Stimulated activated CD4-positive, alpha-beta T cell treated with anti-CD3 and anti-CD28 coated beads, Interleukin-1b, Interleukin-23, amount 100 ng/mL, for 1 hour (primary cell): ENCODE measurements at regions not wholly inside any gene's neighbourhood (a gene's known extent, or its start where the extent isn't known, plus 50 kb on each side); places are given as distances from the start of the nearest gene placed in this dataset.
"Not testable (repeated sequence)": the region's sequence is repeated elsewhere in the genome, so short reads cannot be mapped to it uniquely, and the experiment has no call there.

Source experiments
- DNase-seq, 2 donors: peaks; one replicate each; pipeline ENCODE4 v3.0.0-alpha.2; 2020; ENCODE audit warnings: low read depth in 2 of 2

- no peak for DNase-seq
Measured at GRCh38 chr3:81861593-81861992, 100.1 kb upstream of the GBE1 start.

GRCh38 chr3:81859524-81859923 lies 98.1 kb upstream of the GBE1 start:
- DNase-seq, result no peak

- no peak for DNase-seq
Measured at GRCh38 chr3:81853431-81853830, 92.0 kb upstream of the GBE1 start.

- DNase-seq, result no peak
Measured at GRCh38 chr3:81851176-81851575, 89.7 kb upstream of the GBE1 start.

GRCh38 chr3:81846988-81847387 lies 85.5 kb upstream of the GBE1 start:
- DNase-seq, result no peak

- DNase-seq, result no peak
Measured at GRCh38 chr3:81841540-81841939, 80.1 kb upstream of the GBE1 start.

GRCh38 chr3:81839504-81840094 lies 78.2 kb upstream of the GBE1 start:
- no peak for DNase-seq

GRCh38 chr3:81838457-81838856 lies 77.0 kb upstream of the GBE1 start:
- DNase-seq, result no peak

DNA sequence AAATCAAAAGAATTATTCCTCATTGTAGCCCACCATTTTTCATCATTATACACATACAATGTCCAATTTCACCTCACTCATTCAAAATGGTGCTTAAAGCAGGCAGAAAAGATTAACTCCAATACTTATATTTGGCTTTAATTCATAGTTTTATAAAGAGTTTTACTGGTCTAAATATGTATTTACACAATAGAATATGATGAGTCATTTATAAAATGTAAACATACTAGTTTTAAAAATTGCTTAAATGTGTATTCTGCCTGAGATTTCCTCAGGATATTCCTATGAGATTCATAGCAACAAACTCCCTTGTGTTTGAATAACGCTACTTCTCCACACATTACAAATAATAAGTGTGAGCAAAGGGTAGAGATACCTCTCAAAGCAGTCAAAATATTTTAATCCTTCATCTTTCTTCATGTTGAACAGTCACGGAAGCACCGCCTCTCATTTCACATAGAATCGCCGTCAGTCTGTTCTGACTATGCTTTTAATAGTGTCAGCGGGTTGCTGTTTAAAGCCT lies 75.7 kb upstream of the GBE1 start:
- no peak for DNase-seq

DNA sequence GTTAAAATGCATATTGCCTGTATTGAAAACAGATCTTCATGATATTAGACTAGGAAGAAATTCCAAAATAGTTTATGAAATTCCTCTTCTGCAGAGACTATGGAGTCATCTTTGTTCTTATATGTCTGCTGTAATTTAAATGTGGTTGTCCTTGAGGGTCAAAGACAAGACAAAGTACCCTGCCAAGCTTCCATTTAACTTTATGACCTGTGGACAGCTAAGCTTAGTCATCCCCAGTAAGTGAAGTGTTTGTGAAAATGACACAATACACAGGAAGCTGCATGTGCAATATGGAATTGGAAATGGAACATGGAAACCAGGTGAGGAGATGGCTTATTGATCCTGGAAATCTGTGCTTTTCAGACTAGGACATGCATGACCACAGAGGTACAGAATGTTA lies 68.5 kb upstream of the GBE1 start:
- DNase-seq, result no peak

- DNase-seq, result not testable (repeated sequence)
Measured at GRCh38 chr3:81829272-81829671, 67.8 kb upstream of the GBE1 start.

- no peak for DNase-seq
Measured at GRCh38 chr3:81823882-81824395, 62.5 kb upstream of the GBE1 start.

- DNase-seq, result no peak
Measured at GRCh38 chr3:81823086-81823485, 61.6 kb upstream of the GBE1 start.

- DNase-seq, result no peak
Measured at GRCh38 chr3:81816473-81817250, 55.2 kb upstream of the GBE1 start.

DNA sequence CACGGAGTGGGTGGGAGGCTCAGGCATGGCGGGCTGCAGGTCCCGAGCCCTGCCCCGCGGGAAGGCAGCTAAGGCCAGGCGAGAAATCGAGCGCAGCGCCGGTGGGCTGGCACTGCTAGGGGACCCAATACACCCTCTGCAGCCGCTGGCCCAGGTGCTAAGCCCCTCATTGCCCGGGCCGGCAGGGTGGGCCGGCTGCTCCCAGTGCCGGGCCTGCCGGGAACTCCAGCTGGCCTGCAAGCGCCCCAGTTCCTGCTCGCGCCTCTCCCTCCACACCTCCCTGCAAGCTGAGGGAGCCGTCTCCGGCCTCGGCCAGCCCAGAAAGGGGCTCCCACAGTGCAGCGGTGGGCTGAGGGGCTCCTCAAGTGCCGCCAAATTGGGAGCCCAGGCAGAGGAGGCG lies 50.7 kb upstream of the GBE1 start:
- DNase-seq, result not testable (repeated sequence)
